ENCODE measurements at regions not wholly inside any gene's neighbourhood (a gene's known extent, or its start where the extent isn't known, plus 50 kb on each side); places are given as distances from the start of the nearest gene placed in this dataset.

GRCh38 chr3:21901484-21901883, 150.5 kb upstream of the ZNF385D start:
- TF ChIP-seq BCL3 (IDR thresholded peaks at IDR 0.05) (no peak), CTCF (IDR thresholded peaks at IDR 0.05) (no peak), JUN (IDR thresholded peaks at IDR 0.05) (no peak), EP300 (IDR thresholded peaks at IDR 0.05) (no peak)
